Heart left ventricle (tissue), 13 donors: ENCODE measurements at regions not wholly inside any gene's neighbourhood (a gene's known extent, or its start where the extent isn't known, plus 50 kb on each side); places are given as distances from the start of the nearest gene placed in this dataset.

Experiments used
- POLR2A ChIP-seq, 2 donors: fragments of 450-650 bp; IDR thresholded peaks; one replicate each; pipeline ENCODE4 v1.6.1; 2017; ENCODE audit warnings: antibody characterized with exemption in 2 of 2, mild to moderate bottlenecking in 2 of 2, moderate library complexity in 2 of 2
- TF ChIP-seq, protein P1 (sequence below), 12 donors: fragments of 200-600 bp; sonication (generic) in 4 of 12; IDR thresholded peaks; one replicate each; pipeline versions ENCODE4 v1.5.0 to v1.8.0; 2018 to 2022; ENCODE audit warnings: antibody characterized with exemption in 12 of 12, mild to moderate bottlenecking in 5 of 12
- donor health status: ischemic (EF 13 %, LVEDD 7.1; RV severe dilation, severe dysfunction).
- donor health status: DM: no; HTN: yes; CAD: no.
- donor health status: DM: no; HTN: no; CAD: no.
- donor health status: ischemic (EF 25% LVEDD 6.9; RV normal size, moderate dysfunction).
- donor health status: ischemic (EF 25% LVEDD 5.7; RV mildly dilated, moderate dysfunction).
- donor health status: ischemic (EF 35%, LVEDD 5.7; RV mildly dilated, moderate dysfunction).
- donor health status: nonischemic (EF 11% LVEDD 7.7; RV severe dilation, severe dysfunction).
- donor health status: DM: yes; HTN: yes; CAD: no.
- donor health status: PGD.
- donor health status: ischemic (EF 29% LVEDD 5.4; RV normal size, mild dysfunction).
- donor health status: nonischemic (EF 23%, LVEDD 6.1; RV moderate dilation, normal function).

DNA sequence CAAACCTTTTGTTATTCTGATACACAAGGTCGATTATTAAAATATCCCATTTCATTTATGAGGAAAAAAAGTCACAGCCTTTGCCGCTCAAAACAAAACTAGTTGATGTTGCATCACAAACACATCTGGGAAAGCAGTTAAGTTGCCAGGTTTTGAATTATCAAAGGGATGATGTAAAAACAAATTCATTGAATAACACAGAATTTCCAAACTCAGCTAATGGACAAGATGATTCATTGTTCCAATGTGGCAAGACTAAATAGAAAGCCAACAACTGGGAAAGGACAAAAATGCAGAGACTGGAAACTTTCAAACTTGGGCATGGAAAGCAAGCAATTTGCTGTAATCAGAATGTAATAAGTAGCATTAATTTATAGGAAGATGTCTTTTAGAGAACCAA is 610.0 kb upstream of the ZNF385D start:
- TF ChIP-seq, protein P1, sequence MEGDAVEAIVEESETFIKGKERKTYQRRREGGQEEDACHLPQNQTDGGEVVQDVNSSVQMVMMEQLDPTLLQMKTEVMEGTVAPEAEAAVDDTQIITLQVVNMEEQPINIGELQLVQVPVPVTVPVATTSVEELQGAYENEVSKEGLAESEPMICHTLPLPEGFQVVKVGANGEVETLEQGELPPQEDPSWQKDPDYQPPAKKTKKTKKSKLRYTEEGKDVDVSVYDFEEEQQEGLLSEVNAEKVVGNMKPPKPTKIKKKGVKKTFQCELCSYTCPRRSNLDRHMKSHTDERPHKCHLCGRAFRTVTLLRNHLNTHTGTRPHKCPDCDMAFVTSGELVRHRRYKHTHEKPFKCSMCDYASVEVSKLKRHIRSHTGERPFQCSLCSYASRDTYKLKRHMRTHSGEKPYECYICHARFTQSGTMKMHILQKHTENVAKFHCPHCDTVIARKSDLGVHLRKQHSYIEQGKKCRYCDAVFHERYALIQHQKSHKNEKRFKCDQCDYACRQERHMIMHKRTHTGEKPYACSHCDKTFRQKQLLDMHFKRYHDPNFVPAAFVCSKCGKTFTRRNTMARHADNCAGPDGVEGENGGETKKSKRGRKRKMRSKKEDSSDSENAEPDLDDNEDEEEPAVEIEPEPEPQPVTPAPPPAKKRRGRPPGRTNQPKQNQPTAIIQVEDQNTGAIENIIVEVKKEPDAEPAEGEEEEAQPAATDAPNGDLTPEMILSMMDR (IDR thresholded peaks at IDR 0.05), result no peak
- TF ChIP-seq POLR2A (IDR thresholded peaks at IDR 0.05), result no peak
